IPS-NIHi7 (cell line): ENCODE measurements at regions not wholly inside any gene's neighbourhood (a gene's known extent, or its start where the extent isn't known, plus 50 kb on each side); places are given as distances from the start of the nearest gene placed in this dataset.

ENCODE experiments used
- DNase-seq: peaks from one replicate; pipeline ENCODE4 v3.0.0; 2012; ENCODE audit warnings: mixed read lengths; ENCODE audit errors: extremely low spot score

- no peak for DNase-seq
These were observed 580.0 kb upstream of the RGS18 start for GRCh38 chr1:191578281-191578680.

DNA sequence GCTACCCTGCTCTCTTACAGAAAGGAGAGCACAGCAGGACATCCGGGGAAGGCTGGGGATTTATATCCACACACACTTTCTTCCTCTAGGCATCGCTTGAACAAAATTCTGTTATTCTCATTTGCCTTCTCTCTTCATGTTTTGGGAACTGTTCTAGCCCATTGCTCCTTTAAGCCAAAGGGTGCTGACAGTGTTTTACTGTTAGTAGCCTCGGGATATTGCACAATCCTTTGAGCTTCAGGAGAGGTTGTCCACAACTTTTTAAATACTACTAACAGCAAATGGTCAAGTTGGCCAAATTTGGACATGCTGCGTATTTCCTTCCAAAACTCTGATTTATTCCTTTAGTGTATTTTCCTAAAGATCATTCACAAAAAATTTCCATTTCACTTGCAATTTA is 579.2 kb upstream of the RGS18 start:
- no peak for DNase-seq

DNA sequence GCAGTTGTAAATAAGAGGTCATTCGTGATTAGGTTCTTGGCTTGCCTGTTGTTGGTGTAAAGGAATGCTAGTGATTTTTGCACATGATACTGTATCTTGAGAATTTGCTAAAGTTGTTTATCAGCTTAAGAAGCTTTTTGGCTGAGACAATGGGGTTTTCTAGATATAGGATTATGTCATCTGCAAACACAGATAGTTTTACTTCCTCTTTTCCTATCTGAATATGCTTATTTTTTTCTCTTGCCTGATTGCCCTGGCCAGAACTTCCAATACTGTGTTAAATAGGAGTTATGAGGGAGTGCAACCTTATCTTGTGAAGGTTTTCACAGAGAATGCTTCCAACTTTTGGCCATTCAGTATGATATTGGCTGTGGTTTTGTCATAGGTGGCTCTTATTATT is 576.1 kb upstream of the RGS18 start:
- DNase-seq: no peak

DNA sequence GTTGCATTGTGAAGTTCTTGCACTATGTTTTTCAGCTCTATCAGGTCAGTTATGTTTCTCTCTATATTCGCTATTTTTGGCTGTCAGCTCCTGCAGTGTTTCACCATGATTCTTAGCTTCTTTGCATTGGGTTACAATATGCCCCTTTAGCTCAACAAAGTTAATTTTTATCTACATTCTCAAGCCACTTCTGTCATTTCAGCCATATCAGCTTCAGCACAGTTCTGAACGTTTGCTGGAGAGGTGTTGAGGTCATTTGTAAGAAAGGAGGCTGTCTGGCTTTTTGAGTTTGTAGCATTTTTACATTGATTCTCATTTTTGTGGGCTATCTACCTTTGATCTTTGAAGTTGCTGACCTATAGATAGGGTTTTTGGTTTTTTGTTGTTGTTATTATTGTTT is 573.2 kb upstream of the RGS18 start:
- no peak for DNase-seq

DNA sequence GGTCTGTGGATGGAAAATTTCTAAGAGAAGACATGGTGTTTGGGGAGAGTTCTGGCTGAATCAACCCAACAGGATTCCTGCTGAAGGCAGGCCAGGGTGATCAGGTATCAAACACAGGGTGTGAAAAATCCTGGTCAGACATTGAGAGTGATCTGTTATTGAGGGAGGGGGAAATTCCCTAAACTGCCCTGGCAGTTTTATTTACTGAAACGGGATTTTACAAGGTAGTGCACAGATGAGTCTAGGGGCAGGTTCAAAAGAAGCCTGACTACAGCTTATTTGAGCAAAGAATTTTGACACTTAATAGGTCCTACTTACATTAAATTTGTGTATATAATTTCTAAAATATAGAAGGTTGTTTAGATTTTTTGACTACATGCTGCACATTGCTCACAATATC is 569.4 kb upstream of the RGS18 start:
- no peak for DNase-seq

- no peak for DNase-seq
These were observed 568.7 kb upstream of the RGS18 start for GRCh38 chr1:191589536-191589935.

DNA sequence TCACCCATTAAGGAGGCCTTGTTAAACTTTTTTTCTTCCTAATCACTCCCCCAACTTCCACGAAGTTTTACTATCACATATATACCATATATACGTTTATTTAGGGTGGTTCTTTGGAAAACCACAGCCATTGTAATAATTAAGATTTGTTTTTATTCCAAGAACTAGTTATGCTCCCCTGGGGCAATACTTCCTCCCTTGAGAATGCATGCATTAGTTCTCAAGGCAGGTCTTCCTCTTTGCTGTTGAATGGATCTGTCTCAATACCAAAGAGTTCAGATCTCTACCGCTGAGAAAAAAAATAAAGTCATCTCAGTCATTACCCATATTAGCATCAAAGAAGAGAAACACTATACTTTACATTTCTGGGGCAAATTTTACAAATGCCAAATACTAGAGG is 567.7 kb upstream of the RGS18 start:
- no peak for DNase-seq

GRCh38 chr1:191592039-191592438 is 566.2 kb upstream of the RGS18 start:
- DNase-seq: no peak

- DNase-seq: no peak
These were observed 565.4 kb upstream of the RGS18 start for GRCh38 chr1:191592907-191593306.

DNA sequence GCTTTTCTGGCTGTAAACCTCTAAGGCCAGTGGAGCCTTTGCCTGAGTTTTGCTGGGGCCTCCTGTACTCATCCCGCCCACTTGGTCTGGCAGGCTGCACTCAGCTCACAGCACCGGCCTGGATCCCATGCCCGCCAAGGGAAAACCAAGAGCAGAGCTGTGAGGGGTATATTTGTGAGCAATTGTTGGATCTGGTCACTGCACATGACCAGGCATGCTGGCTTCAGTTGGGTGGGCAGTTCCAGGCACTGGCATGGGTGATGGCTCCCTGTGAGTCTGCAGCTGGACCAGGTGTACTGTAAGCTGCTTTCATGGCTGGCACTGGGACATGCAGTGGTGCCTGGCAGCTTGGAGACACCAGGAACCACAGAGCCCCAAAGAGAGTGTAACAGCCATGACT is 563.1 kb upstream of the RGS18 start:
- DNase-seq: no peak

- no peak for DNase-seq
These were observed 549.9 kb upstream of the RGS18 start for GRCh38 chr1:191608367-191608766.

- no peak for DNase-seq
These were observed 549.0 kb upstream of the RGS18 start for GRCh38 chr1:191609305-191609704.

- no peak for DNase-seq
These were observed 543.0 kb upstream of the RGS18 start for GRCh38 chr1:191615101-191615821.

- no peak for DNase-seq
These were observed 540.1 kb upstream of the RGS18 start for GRCh38 chr1:191618181-191618580.

DNA sequence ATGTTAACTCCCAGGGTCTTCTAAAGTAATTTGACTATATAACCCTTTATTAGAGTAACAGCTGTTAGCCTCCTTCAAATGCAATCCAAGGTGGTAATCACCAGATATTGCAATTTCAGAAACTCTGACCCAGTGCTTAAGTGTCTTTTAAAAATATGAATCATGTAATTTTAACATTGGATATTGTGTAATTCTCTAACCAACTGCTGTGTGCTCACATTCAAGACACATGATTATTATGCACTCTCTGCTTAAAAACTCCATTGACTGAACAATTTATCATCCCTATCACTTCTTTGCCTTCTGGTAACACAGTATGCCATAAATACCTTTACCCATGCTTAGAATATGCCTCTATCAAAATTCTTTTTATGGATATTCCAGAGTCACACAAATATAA is 537.4 kb upstream of the RGS18 start:
- no peak for DNase-seq

DNA sequence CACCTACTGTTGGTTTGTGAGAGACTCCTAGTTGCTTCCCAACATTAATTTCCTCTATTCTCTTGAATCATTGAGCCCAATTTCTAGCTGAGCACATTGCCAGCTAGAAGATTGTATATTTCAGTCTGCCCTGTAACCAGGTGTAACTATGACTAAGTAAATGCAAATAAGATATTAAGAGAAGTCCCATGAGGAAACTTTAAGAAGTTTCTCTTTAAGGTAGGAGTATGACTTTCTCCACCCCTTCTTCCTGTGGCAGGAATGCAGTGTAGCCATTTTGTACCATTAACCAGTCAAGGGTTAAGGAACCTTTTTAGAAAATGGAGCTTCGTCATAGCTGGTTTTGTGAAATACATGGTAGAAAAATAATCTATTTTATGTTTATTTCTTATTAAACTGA is 534.2 kb upstream of the RGS18 start:
- DNase-seq: no peak

GRCh38 chr1:191629836-191630235 is 528.4 kb upstream of the RGS18 start:
- DNase-seq: peak; percentile 13

- DNase-seq: no peak
These were observed 523.3 kb upstream of the RGS18 start for GRCh38 chr1:191634801-191635508.

GRCh38 chr1:191636345-191636744 is 521.9 kb upstream of the RGS18 start:
- DNase-seq: no peak

- no peak for DNase-seq
These were observed 516.6 kb upstream of the RGS18 start for GRCh38 chr1:191641420-191642260.

DNA sequence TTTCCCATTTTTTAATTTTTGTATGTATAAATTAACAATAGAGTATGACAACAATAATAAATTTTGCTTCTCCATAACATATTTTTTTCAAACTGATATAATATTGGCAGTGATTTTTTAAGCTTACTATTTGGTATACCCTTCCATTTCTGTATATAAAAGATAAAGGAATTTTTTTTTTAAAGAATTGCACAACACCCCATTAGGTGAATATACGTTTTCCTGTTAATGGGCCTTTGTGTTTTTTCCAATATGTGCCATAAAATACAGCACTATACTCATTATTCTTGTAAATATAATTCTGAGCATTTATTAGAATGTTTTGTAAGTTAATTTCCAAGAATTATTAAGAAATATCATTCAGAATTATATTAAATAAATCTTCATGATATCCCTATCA is 515.2 kb upstream of the RGS18 start:
- DNase-seq: no peak

DNA sequence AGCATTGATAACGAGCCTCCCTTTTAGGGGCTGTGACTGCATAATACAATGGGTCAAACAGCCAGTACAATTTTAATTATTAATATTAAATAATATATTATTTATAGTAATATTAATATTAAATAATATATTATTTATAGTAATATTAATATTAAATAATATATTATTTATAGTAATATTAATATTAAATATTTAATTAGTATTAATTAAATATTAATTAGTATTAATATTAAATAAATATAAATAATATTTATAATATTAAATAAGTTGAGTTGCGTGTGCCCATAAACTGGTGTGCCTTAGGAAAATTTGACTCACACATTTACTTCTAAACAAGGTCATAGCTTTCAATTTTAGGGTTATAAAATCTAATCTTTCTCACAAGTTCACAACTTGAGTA is 509.3 kb upstream of the RGS18 start:
- DNase-seq: no peak

GRCh38 chr1:191662051-191662450 is 496.2 kb upstream of the RGS18 start:
- no peak for DNase-seq
